ENCODE measurements at regions not wholly inside any gene's neighbourhood (a gene's known extent, or its start where the extent isn't known, plus 50 kb on each side); places are given as distances from the start of the nearest gene placed in this dataset.

GRCh38 chr4:99716996-99717395 lies 59.4 kb upstream of the C4orf54 start:
- no peaks in the 10 kb centered on the region for H3K36me3 Mint-ChIP-seq

GRCh38 chr4:99715286-99715685 lies 57.7 kb upstream of the C4orf54 start:
- H3K79me2 ChIP-seq (ENCODE audit: low read depth) = no peaks in the 10 kb centered on the region
- no peak overlapping the region for H2AFZ ChIP-seq (replicated peaks)
- peaks cover 5% of the 10 kb centered on the region for H3K4me1 ChIP-seq
- H3K27ac Mint-ChIP-seq = no peak overlapping the region
- H3K9ac ChIP-seq = no peak overlapping the region
- H3F3A ChIP-seq (ENCODE audit: low read depth) = no peaks in the 10 kb centered on the region
- H3K36me3 ChIP-seq = no peaks in the 10 kb centered on the region
- TF ChIP-seq CTCF (IDR thresholded peaks at IDR 0.05) = no peak
- TF ChIP-seq EZH2 (IDR thresholded peaks at IDR 0.05) = no peak
- no peak for TF ChIP-seq EZH2phosphoT487 (IDR thresholded peaks at IDR 0.05)
- H3K4me3 Mint-ChIP-seq = no peak overlapping the region
- H3K27me3 ChIP-seq = no peaks in the 10 kb centered on the region
- no peak overlapping the region for H3K4me3 ChIP-seq
- DNase-seq (ENCODE audit: low spot score) = no peak
- no peak overlapping the region for H3K27ac ChIP-seq
- no peaks in the 10 kb centered on the region for H3K9me3 Mint-ChIP-seq
- H3K27me3 Mint-ChIP-seq (ENCODE audit: insufficient read depth, low read depth) = no peaks in the 10 kb centered on the region
- no peak overlapping the region for H3K4me2 ChIP-seq
- no peaks in the 10 kb centered on the region for H3K9me3 ChIP-seq (ENCODE audit: low read depth)
- H4K20me1 ChIP-seq (ENCODE audit: low read depth) = no peaks in the 10 kb centered on the region
- H3K36me3 Mint-ChIP-seq = no peaks in the 10 kb centered on the region
- H3K4me1 Mint-ChIP-seq = peaks cover 9% of the 10 kb centered on the region

More at GRCh38 chr4:99716996-99717395, 59.4 kb upstream of the C4orf54 start:
- Histone ChIP-seq H3K36me3 (no peaks in the 10 kb centered on the region), H3K27me3 (no peaks in the 10 kb centered on the region), H4K20me1 (ENCODE audit: low read depth) (no peaks in the 10 kb centered on the region), H3K4me1 (peaks cover 9% of the 10 kb centered on the region), H3K79me2 (ENCODE audit: low read depth) (no peaks in the 10 kb centered on the region), H3K9me3 (ENCODE audit: low read depth) (no peaks in the 10 kb centered on the region), H3K27ac (no peak overlapping the region), H3K9ac (no peak overlapping the region), H3K4me2 (no peak overlapping the region), H2AFZ (replicated peaks) (no peak overlapping the region), H3F3A (ENCODE audit: low read depth) (no peaks in the 10 kb centered on the region), H3K4me3 (no peak overlapping the region)
- peaks cover 14% of the 10 kb centered on the region for H3K4me1 Mint-ChIP-seq
- DNase-seq (ENCODE audit: low spot score) = no peak
- no peak overlapping the region for H3K4me3 Mint-ChIP-seq
- H3K9me3 Mint-ChIP-seq = no peaks in the 10 kb centered on the region
- TF ChIP-seq CTCF (IDR thresholded peaks at IDR 0.05) = no peak
- no peak for TF ChIP-seq EZH2 (IDR thresholded peaks at IDR 0.05)
- TF ChIP-seq EZH2phosphoT487 (IDR thresholded peaks at IDR 0.05) = no peak
- no peaks in the 10 kb centered on the region for H3K27me3 Mint-ChIP-seq (ENCODE audit: insufficient read depth, low read depth)
- no peak overlapping the region for H3K27ac Mint-ChIP-seq

- H4K20me1 ChIP-seq (ENCODE audit: low read depth) = no peaks in the 10 kb centered on the region
- no peaks in the 10 kb centered on the region for H3K4me1 Mint-ChIP-seq
These were observed 56.6 kb upstream of the C4orf54 start for GRCh38 chr4:99714179-99714578.

More at GRCh38 chr4:99714179-99714578, 56.6 kb upstream of the C4orf54 start:
- no peaks in the 10 kb centered on the region for H3K79me2 ChIP-seq (ENCODE audit: low read depth)
- TF ChIP-seq EZH2phosphoT487 (IDR thresholded peaks at IDR 0.05) (no peak), EZH2 (IDR thresholded peaks at IDR 0.05) (no peak), CTCF (IDR thresholded peaks at IDR 0.05) (no peak)
- H2AFZ ChIP-seq (replicated peaks) = peak overlapping the region; percentile 19
- H3K36me3 Mint-ChIP-seq = no peaks in the 10 kb centered on the region
- no peak overlapping the region for H3K27ac ChIP-seq
- H3K27me3 Mint-ChIP-seq (ENCODE audit: insufficient read depth, low read depth) = no peaks in the 10 kb centered on the region
- no peaks in the 10 kb centered on the region for H3K9me3 Mint-ChIP-seq
- H3K4me1 ChIP-seq = no peaks in the 10 kb centered on the region
- no peak overlapping the region for H3K9ac ChIP-seq
- no peak overlapping the region for H3K4me3 Mint-ChIP-seq
- H3K9me3 ChIP-seq (ENCODE audit: low read depth) = no peaks in the 10 kb centered on the region
- no peak for DNase-seq (ENCODE audit: low spot score)
- no peak overlapping the region for H3K4me3 ChIP-seq
- no peaks in the 10 kb centered on the region for H3K27me3 ChIP-seq
- H3K4me2 ChIP-seq = no peak overlapping the region
- no peaks in the 10 kb centered on the region for H3K36me3 ChIP-seq
- no peaks in the 10 kb centered on the region for H3F3A ChIP-seq (ENCODE audit: low read depth)
- H3K27ac Mint-ChIP-seq = no peak overlapping the region

Measured in neural progenitor cell (in vitro differentiated cells).